DMS 273 (cell line): ENCODE measurements at regions not wholly inside any gene's neighbourhood (a gene's known extent, or its start where the extent isn't known, plus 50 kb on each side); places are given as distances from the start of the nearest gene placed in this dataset.
"Not testable (repeated sequence)": the region's sequence is repeated elsewhere in the genome, so short reads cannot be mapped to it uniquely, and the experiment has no call there.

Source experiments
- DNase-seq: peaks from one replicate; lab custom pipeline; 2025; ENCODE audit not compliant: unreplicated experiment; lab: John Stamatoyannopoulos, UW

DNA sequence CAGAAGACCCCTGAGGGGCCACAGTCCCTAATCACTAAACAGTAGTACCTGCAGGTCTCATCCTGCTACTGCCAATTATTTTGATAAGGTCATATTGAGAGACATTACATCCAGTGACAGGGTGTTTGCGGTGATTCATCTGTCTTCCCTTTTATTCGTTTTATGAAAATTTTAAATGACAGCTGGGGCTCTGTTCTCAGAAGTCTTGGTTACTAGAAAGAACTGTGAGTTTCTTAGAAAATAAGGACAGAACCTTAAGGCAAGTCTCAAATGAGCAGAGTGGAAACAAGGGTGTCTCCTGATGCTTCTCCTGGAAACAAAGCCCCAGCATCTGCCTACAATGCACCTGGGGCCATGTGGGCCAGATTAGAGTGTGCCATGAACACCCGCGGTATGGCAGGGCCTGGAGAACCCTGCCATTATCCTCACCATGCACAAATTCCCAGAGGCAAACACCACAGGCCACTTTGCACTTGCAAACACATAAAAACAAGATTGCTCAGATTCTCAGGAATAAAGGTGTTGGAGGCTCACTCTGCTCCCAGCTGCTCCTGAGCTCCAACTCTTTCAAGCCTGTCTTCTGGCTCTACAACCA is 66.3 kb upstream of the IQSEC1 start:
- no peak for DNase-seq

DNA sequence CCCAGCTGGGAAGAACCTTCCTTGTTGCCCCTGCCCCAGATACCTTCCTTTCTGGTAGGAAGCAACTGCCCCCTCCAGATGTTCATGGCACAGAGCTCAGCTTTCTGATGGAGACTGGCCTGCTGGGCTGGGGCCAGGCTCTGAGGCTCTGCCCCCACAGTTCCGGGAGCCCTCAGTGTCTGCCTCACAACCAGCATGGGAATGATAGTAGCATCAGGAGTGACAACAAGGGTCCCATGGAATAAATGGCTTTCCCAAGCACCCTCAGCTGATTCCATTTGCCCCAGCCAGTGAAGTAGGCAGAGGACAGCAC is 65.6 kb upstream of the IQSEC1 start:
- DNase-seq, result no peak

DNA sequence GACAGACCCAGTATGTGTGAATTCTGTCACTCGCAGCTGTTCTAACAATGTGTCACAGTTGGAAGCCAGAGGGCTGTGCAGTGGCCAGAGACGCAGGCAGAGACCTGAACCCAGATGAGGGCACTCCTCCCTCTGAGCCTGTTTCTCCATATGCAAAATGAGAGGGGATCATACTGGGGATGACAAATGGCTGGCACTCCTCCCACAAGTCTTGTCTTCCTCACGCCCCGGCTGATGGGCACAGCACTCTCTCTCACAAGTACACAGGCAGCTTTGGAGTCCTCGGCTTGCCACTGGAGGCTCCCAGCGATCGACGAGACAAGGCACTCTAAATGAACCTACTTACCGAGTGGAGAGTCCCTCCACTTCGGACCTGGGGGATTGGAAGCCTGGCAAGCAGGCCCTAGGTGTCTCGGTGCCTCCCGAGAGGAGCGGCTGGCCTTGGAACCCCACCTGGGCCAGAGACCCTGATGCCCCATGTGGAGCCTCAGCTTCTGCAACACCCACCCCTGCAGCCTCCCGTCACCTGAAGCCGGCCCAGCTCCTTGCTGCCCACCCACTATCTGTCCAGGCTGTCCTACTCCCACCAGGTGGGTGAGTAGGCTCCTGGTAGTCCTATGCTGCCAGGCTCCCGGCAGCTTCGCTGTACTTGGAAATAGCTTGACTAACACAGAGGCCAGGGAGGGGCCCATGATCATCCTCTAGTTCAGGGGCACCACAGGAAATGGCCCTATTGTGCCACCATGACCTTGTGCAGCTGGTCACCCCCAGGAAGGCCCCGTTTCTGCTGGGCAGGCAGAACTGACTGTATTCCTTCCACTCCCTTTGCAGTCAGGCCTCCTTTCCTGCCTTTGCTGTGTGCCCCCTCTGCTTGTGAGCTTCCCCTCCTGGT is 65.0 kb upstream of the IQSEC1 start:
- no peak for DNase-seq

DNA sequence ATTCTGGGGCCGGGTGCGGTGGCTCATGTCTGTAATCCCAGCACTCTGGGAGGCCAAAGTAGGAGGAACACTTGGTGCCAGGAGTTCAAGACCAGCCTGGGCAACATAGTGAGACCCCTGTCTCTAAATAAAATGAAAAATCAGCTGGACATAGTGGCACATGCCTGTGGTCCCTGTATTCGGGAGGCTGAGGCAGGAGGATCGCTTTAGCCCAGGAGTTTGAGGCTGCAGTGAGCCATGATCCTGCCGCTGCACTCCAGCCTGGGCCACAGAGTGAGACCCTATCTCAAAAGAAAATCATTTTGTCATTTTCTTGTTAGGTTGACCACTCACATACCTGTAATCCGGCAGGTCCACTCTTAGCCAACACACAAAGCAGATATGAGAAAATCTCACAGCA is 63.6 kb upstream of the IQSEC1 start:
- not testable (repeated sequence) for DNase-seq

DNA sequence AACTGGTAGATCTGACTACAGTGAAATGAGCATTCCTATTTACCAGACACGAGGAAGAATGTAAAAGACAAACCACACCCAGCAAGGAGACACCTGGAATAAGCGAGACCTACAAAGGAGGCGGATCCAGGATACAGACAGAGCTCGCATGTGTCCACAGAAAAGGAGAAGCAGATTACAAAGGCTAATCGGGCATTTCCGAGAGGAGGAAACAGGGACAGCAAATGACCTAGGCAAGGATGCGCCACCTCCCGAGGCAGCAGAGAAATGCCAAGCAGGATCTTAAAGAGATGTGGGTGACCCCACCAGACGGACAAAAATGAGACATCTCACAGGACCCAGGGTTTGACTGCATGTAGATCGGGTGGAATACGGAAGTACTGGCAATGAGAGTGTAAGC is 63.2 kb upstream of the IQSEC1 start:
- no peak for DNase-seq

DNA sequence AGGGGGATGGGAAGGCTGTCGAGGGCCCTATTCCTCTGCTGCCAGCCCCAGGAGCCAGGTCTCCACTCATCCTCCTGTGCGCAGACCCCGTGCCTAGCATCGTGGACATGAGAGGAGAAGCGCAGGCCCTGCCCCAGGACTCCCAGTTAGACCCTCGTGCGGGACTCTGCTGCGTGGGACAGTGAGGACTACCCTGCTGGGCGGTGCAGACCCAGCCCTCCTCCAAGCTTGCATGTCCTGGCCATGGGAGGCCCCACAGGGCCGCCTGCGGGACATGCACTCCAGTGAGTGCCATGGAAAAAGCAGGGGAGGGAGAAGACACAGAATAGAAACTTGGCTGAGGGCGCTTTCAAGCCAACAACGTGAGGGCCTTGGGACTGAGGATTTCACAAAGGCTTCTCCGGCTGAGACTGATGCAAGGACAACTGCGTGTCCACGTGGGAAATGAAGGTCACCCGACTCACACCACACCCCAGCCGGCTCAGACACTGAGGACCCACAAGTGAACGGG is 62.6 kb upstream of the IQSEC1 start:
- no peak for DNase-seq

DNA sequence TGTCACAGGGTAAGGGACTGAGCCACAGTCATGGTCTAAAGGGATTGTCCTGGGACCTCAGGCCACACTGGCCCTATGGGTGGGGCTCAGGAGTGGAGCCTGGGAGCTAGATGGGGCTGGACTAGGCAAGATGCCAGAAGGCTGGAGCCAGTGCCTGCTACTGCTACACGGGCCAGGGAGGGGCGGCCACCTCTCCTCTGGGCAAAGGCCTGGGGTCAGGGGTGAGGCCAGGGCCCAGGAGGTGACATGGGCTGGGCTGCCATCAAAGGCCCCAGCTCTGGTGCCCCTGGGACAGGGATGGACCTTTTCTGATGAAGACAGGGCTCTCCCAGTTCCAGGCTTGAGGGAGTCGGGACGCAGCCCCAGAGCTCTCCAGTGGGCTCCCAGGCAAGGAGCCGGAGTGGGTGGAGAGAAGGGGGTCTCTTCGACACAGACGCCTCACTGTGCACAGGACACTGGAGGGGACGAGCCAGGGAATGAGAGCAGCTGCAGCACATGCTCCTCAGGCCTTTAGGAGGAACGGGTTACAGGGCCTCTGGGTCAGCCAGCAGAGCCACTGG is 62.1 kb upstream of the IQSEC1 start:
- DNase-seq, result no peak

DNA sequence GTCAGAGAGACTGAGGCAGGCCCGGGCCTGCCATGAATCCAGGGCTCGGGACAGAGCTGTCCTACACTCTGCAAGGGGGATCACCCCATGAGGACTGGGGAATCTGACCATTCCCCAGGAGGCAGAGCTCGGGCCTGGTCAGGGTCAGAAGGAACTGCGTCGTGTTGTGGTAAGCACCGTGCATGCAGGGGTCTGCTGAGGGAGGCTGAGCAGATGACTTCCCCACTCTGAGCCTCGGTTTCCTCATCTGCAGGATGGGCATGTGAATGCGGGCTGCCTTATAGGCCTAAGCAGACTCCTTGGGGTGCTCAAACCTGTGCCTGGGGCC is 61.6 kb upstream of the IQSEC1 start:
- DNase-seq, result no peak

DNA sequence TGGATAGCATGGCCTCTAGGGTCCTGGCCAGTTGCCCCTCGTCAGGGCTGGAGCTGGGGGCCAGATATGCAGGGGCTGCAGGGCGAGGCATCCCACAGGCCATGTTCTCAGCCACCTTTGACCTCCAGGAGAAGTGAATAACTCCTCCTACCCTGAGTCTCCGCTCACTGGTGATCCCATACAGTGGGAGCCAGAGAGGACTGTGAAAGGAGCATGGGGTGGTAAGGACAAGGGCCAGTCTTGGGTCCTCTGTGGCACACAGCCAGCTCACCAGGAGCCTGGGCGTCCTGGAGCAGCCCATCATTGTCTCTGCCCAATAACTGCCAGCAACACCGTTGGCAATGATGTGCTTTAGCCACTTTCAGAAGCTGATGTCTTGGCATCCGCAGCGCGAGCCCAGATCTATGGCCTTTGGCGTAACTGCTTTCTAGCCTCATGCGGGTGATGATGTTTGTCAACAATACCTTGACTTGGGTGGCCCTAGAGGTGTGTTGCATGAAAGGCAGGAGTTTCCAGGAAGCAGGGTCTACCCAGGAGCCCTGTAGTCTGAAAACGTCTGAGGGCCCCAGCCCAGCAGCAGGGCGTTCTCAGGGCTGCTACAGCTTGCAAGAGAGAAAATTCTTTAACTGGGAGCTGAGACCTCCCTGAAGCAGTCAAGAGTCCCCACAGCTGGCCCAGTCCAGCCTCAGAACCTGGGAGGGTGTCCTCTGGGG is 61.1 kb upstream of the IQSEC1 start:
- no peak for DNase-seq

DNA sequence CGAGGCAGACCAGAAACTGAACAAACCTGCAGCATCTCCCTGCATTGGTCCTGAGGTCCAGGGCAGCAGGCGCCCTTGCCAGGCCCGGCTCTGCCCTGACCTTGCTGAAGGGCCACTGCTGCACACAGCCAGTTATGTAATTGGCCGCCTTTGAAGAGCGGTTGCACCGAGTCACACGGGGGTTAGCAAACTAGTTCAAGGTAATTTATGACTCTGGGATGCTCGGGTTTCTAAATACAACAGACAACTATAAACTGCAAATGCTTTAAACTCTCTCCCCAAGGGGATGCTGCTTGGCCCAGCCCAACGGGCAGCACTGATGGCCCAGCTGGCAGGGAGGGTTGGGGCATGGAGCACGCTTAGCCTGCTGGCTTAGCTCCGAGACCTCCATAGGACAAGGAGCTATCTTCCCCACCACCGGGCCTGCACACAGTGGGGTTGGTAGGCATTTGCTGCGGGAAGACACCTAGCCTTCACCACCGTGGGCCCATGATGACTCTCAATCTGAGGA is 60.3 kb upstream of the IQSEC1 start:
- DNase-seq, result no peak

DNA sequence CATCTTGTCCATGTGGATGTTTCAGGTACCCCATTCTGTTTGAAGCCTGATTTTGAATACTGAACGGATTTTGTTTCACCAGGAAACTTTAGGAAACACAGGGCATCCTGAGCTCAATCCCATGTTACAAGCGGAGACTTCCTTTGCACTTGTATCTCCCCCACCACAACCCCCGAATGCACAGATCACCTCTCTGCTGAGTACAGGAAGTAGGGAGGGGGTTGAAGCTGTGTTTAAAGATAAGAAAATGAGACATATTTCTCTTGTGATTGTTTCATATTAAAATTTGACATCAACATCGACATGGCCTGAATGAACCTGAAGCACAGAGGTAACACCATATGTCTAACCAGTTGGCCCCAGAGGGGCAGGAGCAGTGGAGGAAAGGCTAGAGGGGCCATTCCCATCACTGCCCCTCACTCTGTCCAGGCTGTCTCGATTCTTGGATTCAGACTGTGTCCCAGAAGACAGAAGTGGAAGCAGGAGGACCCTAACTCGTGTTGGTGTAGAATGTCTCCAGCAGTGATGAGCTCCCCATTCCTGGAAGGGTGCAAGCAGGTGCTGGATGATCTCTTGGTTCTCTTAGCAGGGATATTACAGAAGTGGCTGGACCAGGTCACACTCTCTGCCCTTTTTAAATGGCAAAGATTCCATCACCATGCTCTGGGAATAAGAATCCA is 59.6 kb upstream of the IQSEC1 start:
- no peak for DNase-seq

DNA sequence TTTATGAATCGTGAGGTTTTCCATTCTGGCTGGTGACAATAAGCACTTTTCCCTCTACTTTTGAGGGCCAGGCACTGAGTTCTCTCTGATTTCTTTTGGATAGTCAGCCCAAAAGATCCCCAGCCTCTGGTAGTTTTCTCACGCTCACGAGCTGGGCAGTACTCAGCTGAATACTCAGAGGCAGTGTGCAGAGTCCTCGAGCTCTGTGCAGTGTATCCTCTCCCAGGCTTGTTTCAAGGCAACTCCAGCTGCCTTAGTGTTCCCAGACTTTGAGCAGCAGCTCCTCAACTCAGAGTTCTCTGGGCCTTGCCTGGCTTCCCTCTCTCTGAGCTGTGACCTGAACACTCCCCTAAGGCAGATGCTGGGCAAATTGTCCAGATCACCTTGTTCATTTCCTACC is 59.1 kb upstream of the IQSEC1 start:
- DNase-seq, result no peak

DNA sequence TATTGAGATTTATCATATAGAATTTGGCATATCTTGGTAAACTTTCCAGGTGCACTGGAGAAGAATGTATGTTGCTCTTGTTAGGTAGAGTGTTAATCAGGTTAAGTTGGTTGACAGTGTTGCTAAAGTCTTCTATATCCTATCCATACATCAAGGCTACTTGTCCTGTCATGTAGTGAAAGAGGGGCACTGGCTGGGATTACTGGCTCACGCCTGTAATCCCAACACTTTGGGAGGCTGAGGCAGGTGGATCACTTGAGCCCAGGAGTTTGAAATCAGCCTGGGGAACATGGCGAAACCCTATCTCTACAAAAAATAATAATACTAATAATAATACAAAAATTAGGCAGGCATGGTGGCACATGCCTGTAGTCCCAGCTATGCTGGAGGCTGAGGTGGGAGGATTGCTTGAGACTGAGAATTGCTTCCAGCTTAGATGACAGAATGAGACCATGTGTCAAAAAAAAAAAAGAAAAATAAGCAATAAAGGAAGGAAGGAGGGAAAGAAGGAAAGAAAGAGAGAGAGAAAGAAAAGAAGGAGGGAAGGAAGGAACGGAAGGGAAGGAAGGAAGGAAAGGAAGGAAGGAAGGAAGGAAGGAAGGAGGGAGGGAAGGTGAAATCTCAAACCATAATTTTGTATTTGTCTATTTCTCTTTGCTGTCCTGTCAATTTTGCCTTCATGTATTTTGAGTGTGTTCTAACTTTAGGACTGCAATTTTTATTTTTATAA is 57.4 kb upstream of the IQSEC1 start:
- no peak for DNase-seq

DNA sequence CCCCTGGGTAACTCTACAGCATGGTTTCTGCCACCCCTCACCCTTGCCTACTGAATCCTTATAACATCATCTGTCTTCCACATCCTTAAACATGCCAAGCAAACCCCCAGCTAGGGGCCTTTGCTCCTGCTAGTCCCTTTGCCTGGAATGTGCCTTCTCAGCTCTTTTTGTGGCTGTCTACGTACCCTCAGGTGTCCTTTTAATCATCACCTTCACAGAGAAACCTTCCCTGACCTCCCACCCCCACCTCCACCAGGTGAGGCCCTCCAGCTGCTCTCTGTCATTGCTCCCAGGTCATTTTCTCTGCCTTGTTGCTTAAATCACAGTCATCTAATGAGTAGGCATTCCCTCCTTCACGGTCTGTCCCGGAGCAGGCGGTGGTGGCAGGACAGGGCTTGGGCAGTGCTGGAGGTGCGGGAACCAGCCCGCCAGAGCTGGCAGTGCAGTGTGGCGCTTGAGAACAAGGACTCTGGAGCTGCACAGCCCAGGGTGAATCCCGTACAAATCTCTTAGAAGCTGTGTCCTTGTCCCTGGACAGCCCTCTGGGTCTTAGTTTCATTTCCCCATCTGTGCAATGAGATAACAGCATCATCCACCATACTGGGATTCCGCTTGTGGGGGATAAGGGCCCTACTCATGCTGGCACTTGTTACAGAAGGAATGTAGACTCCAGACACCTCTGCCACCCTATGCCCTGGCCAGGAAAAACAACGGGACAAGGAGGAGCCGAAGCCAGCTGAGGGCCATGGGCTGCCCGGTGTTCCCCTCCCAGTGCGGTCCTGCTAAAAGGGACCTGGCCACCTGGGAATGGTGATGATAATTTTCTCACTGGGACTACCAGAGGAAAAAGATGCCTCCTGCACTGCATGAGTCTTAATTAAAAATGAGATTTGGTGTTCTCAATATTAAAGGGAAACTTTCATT is 52.1 kb upstream of the IQSEC1 start:
- DNase-seq, result no peak

DNA sequence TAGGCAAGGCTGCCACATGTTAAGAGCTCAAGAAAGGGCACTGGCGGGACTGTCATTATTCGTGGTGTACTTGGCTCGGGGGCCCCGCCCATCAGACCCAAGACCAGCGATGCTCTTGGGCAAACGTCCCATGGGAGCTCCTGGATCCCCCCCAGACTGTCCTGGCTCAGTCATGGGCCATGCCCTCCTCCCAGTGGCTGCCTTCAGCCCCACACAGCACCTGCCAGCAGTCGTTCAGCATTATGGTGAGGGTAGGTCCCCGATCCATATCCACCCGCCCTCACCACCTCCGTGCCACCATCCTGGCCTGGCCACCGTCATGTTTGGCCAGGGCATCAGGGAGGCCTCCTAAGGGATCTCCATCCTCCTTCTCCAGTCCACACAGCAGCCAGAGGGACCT is 51.4 kb upstream of the IQSEC1 start:
- DNase-seq, result no peak

DNA sequence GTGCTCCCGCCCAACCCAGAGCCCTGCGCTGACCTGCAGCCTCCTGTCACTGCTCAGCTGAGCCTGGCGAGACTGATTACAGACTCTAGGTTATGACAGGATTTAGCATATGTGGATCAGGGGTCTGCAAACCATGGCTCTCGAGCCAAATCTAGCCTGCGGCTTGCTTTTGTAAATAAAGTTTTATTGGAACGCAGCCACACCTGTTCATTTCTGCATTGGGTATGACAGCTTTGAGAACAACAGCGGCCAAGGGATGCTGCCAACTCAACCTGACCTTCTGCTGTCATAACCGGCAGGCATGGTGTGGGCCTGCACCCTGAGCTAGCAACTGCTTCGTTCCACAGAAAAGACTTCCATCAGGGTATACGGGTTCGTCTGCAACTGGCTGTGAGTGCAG is 50.5 kb upstream of the IQSEC1 start:
- DNase-seq, result no peak

DNA sequence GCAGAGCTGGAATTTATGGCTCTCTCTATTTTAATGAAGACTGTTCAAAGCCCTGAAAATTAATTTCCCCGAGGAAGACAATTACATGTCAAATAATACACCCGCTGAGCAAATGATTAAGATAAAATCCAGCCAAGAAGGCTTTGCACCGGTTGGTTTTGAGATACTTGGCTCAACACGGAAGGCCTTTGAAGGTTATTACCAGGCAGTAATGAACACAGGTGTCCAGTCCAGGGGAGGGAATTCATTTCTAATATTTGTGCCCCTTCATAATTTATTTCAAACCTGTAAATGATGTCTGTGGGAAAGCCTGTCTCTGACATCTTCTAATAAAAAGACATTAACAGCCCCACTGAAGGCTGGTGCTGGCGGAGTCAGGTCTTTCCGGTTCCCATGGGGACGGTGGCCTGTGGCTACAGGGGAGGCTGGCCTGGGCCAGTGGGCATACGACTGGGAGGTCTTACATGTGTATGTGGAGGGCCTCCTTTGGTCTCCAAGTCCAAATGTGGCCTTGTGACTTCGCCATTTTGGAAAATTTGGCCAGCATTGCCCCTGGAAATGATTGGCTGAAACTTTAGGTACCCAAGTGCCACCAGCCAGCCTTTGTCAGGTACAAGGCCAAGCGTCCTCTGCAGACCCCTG is 49.9 kb upstream of the IQSEC1 start:
- DNase-seq, result no peak
